Natural killer cell (primary cell): ENCODE measurements at regions not wholly inside any gene's neighbourhood (a gene's known extent, or its start where the extent isn't known, plus 50 kb on each side); places are given as distances from the start of the nearest gene placed in this dataset.

Experiments
- ATAC-seq, 3 donors: fragments of 150-1000 bp in 2 of 3; fragments of 200-7000 bp in 1 of 3; cut with Tn5 transposase; 1 replicate in 1 of 3; 2 replicates in 2 of 3; pipeline ENCODE4 v1.10.0; 2021; ENCODE audit warnings: mild to moderate bottlenecking in 2 of 3, moderate library complexity in 2 of 3
- DNase-seq, 2 donors: peaks; one replicate each; pipeline versions ENCODE4 v3.0.0 to v3.0.0-alpha.2; 2013 to 2021; ENCODE audit warnings: mixed read lengths in 1 of 2
- H3K27ac ChIP-seq: one replicate; pipeline ENCODE4 v1.5.1; 2013; ENCODE audit warnings: mild to moderate bottlenecking, low read length
- H3K27me3 ChIP-seq: one replicate; pipeline ENCODE4 v1.6.1; 2013; ENCODE audit warnings: low read length; ENCODE audit not compliant: control insufficient read depth, insufficient read depth
- H3K36me3 ChIP-seq: one replicate; pipeline ENCODE4 v1.6.1; 2013; ENCODE audit warnings: low read length; ENCODE audit not compliant: control insufficient read depth, insufficient read depth
- H3K4me1 ChIP-seq: one replicate; pipeline ENCODE4 v1.6.1; 2013; ENCODE audit warnings: low read length; ENCODE audit not compliant: control insufficient read depth, insufficient read depth
- H3K4me3 ChIP-seq: one replicate; pipeline ENCODE4 v1.5.1; 2013; ENCODE audit warnings: low read length
- H3K9me3 ChIP-seq: one replicate; pipeline ENCODE4 v1.6.1; 2013; ENCODE audit warnings: low read length; ENCODE audit not compliant: control insufficient read depth, insufficient read depth
- H3K27ac Mint-ChIP-seq, 2 donors: one replicate each; pipeline ENCODE4 v1.8.0; 2022; ENCODE audit warnings: mild to moderate bottlenecking in 2 of 2, mixed read lengths in 2 of 2, moderate library complexity in 1 of 2
- H3K27me3 Mint-ChIP-seq, 2 donors: one replicate each; pipeline ENCODE4 v1.8.0; 2022; ENCODE audit warnings: low read depth in 2 of 2, mixed read lengths in 2 of 2
- H3K36me3 Mint-ChIP-seq: one replicate; pipeline ENCODE4 v1.8.0; 2022; ENCODE audit warnings: mixed read lengths
- H3K4me1 Mint-ChIP-seq, 2 donors: one replicate each; pipeline ENCODE4 v1.8.0; 2022; ENCODE audit warnings: mixed read lengths in 2 of 2
- H3K4me3 Mint-ChIP-seq: one replicate; pipeline ENCODE4 v1.8.0; 2022; ENCODE audit warnings: mild to moderate bottlenecking, moderate library complexity, mixed read lengths
- H3K9me3 Mint-ChIP-seq, 2 donors: one replicate each; pipeline ENCODE4 v1.8.0; 2022; ENCODE audit warnings: mixed read lengths in 2 of 2
- WGBS: methylation state at CpG from one replicate; pipeline ENCODE4 v1.1.7; 2013; ENCODE audit warnings: missing lambda C conversion rate; ENCODE audit not compliant: insufficient coverage; 5-methylcytosine and 5-hydroxymethylcytosine counted together
- intact Hi-C: fragments of 100-400 bp; cut with micrococcal nuclease; formaldehyde crosslinking; loops from one replicate; pipeline ENCODE4 v1.14.2; 2022
- TF ChIP-seq, protein P1 (sequence below): fragments of 200-600 bp; IDR thresholded peaks from one replicate; pipeline ENCODE4 v1.8.0; 2022; ENCODE audit warnings: antibody characterized with exemption

DNA sequence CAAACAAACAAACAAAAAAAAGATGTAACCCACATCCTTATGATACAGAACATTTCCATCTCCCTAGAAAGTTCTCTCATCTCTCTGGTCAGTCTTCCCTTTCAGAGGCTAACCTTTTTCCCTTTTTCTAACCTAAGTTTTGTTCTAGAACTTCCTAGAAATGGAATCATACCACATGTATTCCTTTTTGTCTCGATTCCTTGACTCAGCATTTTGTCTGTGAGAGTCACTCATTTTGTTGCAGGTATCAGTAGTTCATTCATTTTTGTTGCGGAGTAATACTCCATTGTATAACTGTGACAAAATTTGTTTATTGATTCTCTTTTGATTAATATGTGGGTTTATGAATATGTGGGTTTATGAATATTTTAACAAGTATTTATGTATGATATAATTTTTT is 400.0 kb upstream of the PDE4D start:
- Mint-ChIP-seq H3K4me1 (no peaks in the 10 kb centered on the region), H3K9me3 (peaks cover 1 to 3% of the 10 kb centered on the region in 2 donors), H3K27ac (no peak overlapping the region), H3K27me3 (no peaks in the 10 kb centered on the region), H3K36me3 (no peaks in the 10 kb centered on the region), H3K4me3 (no peak overlapping the region)
- DNase-seq, result no peak
- no peaks in the 10 kb centered on the region for H3K4me1 ChIP-seq
- 85% methylated on average over 2 of the region's 2 CpGs for WGBS
- no peaks in the 10 kb centered on the region for H3K9me3 ChIP-seq
- no peak overlapping the region for H3K27ac ChIP-seq
- ATAC-seq, result no peak
- no peak overlapping the region for H3K4me3 ChIP-seq
- H3K27me3 ChIP-seq, result no peaks in the 10 kb centered on the region
- TF ChIP-seq, protein P1, sequence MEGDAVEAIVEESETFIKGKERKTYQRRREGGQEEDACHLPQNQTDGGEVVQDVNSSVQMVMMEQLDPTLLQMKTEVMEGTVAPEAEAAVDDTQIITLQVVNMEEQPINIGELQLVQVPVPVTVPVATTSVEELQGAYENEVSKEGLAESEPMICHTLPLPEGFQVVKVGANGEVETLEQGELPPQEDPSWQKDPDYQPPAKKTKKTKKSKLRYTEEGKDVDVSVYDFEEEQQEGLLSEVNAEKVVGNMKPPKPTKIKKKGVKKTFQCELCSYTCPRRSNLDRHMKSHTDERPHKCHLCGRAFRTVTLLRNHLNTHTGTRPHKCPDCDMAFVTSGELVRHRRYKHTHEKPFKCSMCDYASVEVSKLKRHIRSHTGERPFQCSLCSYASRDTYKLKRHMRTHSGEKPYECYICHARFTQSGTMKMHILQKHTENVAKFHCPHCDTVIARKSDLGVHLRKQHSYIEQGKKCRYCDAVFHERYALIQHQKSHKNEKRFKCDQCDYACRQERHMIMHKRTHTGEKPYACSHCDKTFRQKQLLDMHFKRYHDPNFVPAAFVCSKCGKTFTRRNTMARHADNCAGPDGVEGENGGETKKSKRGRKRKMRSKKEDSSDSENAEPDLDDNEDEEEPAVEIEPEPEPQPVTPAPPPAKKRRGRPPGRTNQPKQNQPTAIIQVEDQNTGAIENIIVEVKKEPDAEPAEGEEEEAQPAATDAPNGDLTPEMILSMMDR, result no peak
- no peaks in the 10 kb centered on the region for H3K36me3 ChIP-seq
- intact Hi-C loops, result no loop called here

DNA sequence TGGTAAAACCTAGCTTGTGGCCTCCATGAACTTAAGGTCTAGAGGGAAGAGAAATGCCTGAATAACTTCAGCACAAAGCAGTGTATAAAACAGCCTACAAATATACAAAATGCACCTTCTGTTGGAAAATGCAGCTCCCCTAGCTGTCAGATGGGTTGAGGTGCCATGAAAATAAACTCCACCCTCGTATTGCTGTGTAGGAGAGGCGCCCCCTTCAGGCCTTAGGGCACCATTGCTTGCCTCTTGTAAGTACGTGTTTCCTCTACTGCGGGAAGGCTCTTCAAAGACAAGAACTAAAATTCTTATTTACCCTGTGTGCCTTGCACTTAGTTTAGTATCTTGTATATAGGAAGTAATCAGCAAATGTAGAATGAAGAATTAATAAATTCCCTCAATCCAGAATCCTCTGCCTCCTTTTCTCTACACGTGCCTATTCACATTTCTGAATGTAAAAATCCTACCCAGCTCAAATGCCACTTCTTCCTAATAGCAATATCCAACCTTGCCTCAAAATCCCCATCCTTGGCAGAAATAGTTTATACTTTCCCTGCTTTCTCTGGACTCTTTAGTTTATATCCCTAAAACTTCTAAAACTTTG is 393.7 kb upstream of the PDE4D start:
- no peaks in the 10 kb centered on the region for H3K4me1 Mint-ChIP-seq
- ATAC-seq, result no peak
- no peak overlapping the region for H3K27ac Mint-ChIP-seq
- no peak overlapping the region for H3K4me3 Mint-ChIP-seq
- TF ChIP-seq, protein P1, result no peak
- H3K27me3 Mint-ChIP-seq, result no peaks in the 10 kb centered on the region
- Histone ChIP-seq H3K4me1 (no peaks in the 10 kb centered on the region), H3K27ac (no peak overlapping the region), H3K36me3 (no peaks in the 10 kb centered on the region), H3K4me3 (no peak overlapping the region), H3K27me3 (no peaks in the 10 kb centered on the region), H3K9me3 (no peaks in the 10 kb centered on the region)
- no peak for DNase-seq
- no peaks in the 10 kb centered on the region for H3K36me3 Mint-ChIP-seq
- H3K9me3 Mint-ChIP-seq, result peaks cover 0 to 2% of the 10 kb centered on the region in 2 donors
- 43% methylated on average over 3 of the region's 5 CpGs for WGBS
- intact Hi-C loops, result no loop called here

DNA sequence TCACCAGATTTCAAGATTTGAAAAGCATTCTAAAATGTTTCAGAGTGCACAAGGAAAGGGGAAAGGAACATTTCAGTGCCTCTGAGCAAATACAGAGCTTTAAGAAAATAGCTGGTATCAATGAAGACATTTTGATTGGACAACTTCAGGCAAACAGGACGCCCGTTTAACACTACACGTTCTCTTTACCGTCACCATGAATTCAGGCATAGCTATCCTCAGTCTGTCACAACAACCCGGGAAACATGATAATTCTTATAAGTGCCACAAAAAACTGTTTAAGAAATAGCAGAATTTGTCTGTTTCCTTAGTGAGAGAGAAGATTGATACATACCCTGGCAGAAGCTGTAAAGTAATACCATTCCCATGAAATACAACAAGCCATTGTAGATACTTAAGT is 392.4 kb upstream of the PDE4D start:
- no peak overlapping the region for H3K27ac ChIP-seq
- TF ChIP-seq, protein P1, result no peak
- Mint-ChIP-seq H3K4me3 (no peak overlapping the region), H3K27ac (no peak overlapping the region), H3K27me3 (no peaks in the 10 kb centered on the region), H3K4me1 (no peaks in the 10 kb centered on the region), H3K36me3 (no peaks in the 10 kb centered on the region), H3K9me3 (peaks cover 0 to 2% of the 10 kb centered on the region in 2 donors)
- H3K9me3 ChIP-seq, result no peaks in the 10 kb centered on the region
- no peaks in the 10 kb centered on the region for H3K27me3 ChIP-seq
- H3K36me3 ChIP-seq, result no peaks in the 10 kb centered on the region
- WGBS, result 91% methylated on average over 4 of the region's 5 CpGs
- intact Hi-C loops, result no loop called here
- DNase-seq (no peak), ATAC-seq (no peak)
- no peaks in the 10 kb centered on the region for H3K4me1 ChIP-seq
- H3K4me3 ChIP-seq, result no peak overlapping the region

DNA sequence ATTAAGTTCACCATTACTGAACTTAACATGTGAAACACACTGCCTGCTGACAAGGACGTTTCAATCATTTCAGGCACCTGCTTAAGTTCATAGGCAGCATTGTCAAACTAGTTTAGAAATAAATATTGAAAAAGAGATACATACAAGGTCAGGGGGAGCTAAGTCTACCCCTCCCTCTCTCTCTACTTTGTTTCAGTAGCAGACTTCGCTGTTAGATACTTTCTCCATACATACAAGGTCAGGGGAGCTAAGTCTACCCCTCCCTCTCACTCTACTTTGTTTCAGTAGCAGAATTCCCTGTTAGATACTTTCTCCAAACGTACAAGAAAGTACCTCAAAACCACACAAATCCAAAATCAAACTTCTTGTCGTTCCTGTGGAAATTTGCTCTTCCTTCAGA is 387.4 kb upstream of the PDE4D start:
- Histone ChIP-seq H3K4me3 (no peak overlapping the region), H3K27me3 (no peaks in the 10 kb centered on the region), H3K4me1 (no peaks in the 10 kb centered on the region), H3K9me3 (no peaks in the 10 kb centered on the region), H3K27ac (no peak overlapping the region), H3K36me3 (no peaks in the 10 kb centered on the region)
- ATAC-seq, result no peak
- H3K27me3 Mint-ChIP-seq, result no peaks in the 10 kb centered on the region
- H3K4me1 Mint-ChIP-seq, result no peaks in the 10 kb centered on the region
- no peak overlapping the region for H3K4me3 Mint-ChIP-seq
- no peaks in the 10 kb centered on the region for H3K9me3 Mint-ChIP-seq
- WGBS, result 77% methylated on average over 4 of the region's 4 CpGs
- intact Hi-C loops, result no loop called here
- DNase-seq, result no peak
- H3K36me3 Mint-ChIP-seq, result no peaks in the 10 kb centered on the region
- TF ChIP-seq, protein P1, result no peak
- no peak overlapping the region for H3K27ac Mint-ChIP-seq
